Stimulated activated naive CD8-positive, alpha-beta T cell treated with anti-CD3 and anti-CD28 coated beads, Interleukin-15, amount 100 ng/mL, for 72 hours (primary cell): ENCODE measurements at regions not wholly inside any gene's neighbourhood (a gene's known extent, or its start where the extent isn't known, plus 50 kb on each side); places are given as distances from the start of the nearest gene placed in this dataset.
"Not testable (repeated sequence)": the region's sequence is repeated elsewhere in the genome, so short reads cannot be mapped to it uniquely, and the experiment has no call there.

Source experiments
- ATAC-seq: fragments of 150-1000 bp; cut with Tn5 transposase; 2 replicates; pipeline ENCODE4 v1.10.0; 2021; ENCODE audit warnings: mild to moderate bottlenecking, moderate library complexity
- DNase-seq, 2 donors: peaks; one replicate each; pipeline ENCODE4 v3.0.0; 2021 to 2022
- H3K27ac Mint-ChIP-seq, 2 donors: one replicate each; pipeline ENCODE4 v1.8.0; 2022; ENCODE audit warnings: mild to moderate bottlenecking in 2 of 2, mixed read lengths in 2 of 2, moderate library complexity in 2 of 2
- H3K27me3 Mint-ChIP-seq: one replicate; pipeline ENCODE4 v1.8.0; 2022; ENCODE audit warnings: mixed read lengths
- H3K4me1 Mint-ChIP-seq: one replicate; pipeline ENCODE4 v1.8.0; 2022; ENCODE audit warnings: mild to moderate bottlenecking, mixed read lengths
- H3K4me3 Mint-ChIP-seq, 2 donors: one replicate each; pipeline ENCODE4 v1.8.0; 2022; ENCODE audit warnings: mild to moderate bottlenecking in 2 of 2, mixed read lengths in 2 of 2, moderate library complexity in 1 of 2
- H3K9me3 Mint-ChIP-seq, 2 donors: one replicate each; pipeline ENCODE4 v1.8.0; 2022; ENCODE audit warnings: mixed read lengths in 2 of 2

GRCh38 chr4:173475751-173476150, 54.3 kb downstream of the HAND2 start:
- no peak overlapping the region for H3K4me3 Mint-ChIP-seq
- H3K27ac Mint-ChIP-seq, result no peak overlapping the region
- DNase-seq (no peak), ATAC-seq (no peak)
- no peaks in the 10 kb centered on the region for H3K9me3 Mint-ChIP-seq
- no peaks in the 10 kb centered on the region for H3K4me1 Mint-ChIP-seq
- peaks cover 16% of the 10 kb centered on the region for H3K27me3 Mint-ChIP-seq

GRCh38 chr4:173469622-173470021, 60.4 kb downstream of the HAND2 start:
- no peak overlapping the region for H3K27ac Mint-ChIP-seq
- H3K4me1 Mint-ChIP-seq, result no peaks in the 10 kb centered on the region
- no peaks in the 10 kb centered on the region for H3K9me3 Mint-ChIP-seq
- no peak for DNase-seq
- no peak for ATAC-seq
- no peak overlapping the region for H3K4me3 Mint-ChIP-seq
- H3K27me3 Mint-ChIP-seq, result peaks cover 23% of the 10 kb centered on the region

GRCh38 chr4:173468314-173468713, 61.7 kb downstream of the HAND2 start:
- H3K27me3 Mint-ChIP-seq, result peaks cover 19% of the 10 kb centered on the region
- DNase-seq (no peak), ATAC-seq (no peak)
- no peaks in the 10 kb centered on the region for H3K4me1 Mint-ChIP-seq
- no peak overlapping the region for H3K27ac Mint-ChIP-seq
- H3K9me3 Mint-ChIP-seq, result no peaks in the 10 kb centered on the region
- no peak overlapping the region for H3K4me3 Mint-ChIP-seq

GRCh38 chr4:173466101-173466500, 63.9 kb downstream of the HAND2 start:
- Mint-ChIP-seq H3K4me3 (no peak overlapping the region), H3K4me1 (no peaks in the 10 kb centered on the region), H3K27ac (no peak overlapping the region), H3K9me3 (no peaks in the 10 kb centered on the region), H3K27me3 (peaks cover 15% of the 10 kb centered on the region)
- no peak for DNase-seq
- no peak for ATAC-seq

- H3K4me3 Mint-ChIP-seq, result no peak overlapping the region
- H3K27ac Mint-ChIP-seq, result no peak overlapping the region
- no peaks in the 10 kb centered on the region for H3K9me3 Mint-ChIP-seq
- H3K27me3 Mint-ChIP-seq, result peaks cover 7% of the 10 kb centered on the region
- no peaks in the 10 kb centered on the region for H3K4me1 Mint-ChIP-seq
- ATAC-seq, result no peak
- DNase-seq, result no peak
These were observed 65.5 kb downstream of the HAND2 start for GRCh38 chr4:173464481-173464880.

- no peaks in the 10 kb centered on the region for H3K9me3 Mint-ChIP-seq
- H3K4me1 Mint-ChIP-seq, result no peaks in the 10 kb centered on the region
- no peak for DNase-seq
- no peak for ATAC-seq
- H3K27ac Mint-ChIP-seq, result no peak overlapping the region
- peaks cover 7% of the 10 kb centered on the region for H3K27me3 Mint-ChIP-seq
- no peak overlapping the region for H3K4me3 Mint-ChIP-seq
These were observed 64.9 kb upstream of the SCRG1 start for GRCh38 chr4:173463816-173464215.

- Mint-ChIP-seq H3K9me3 (no peaks in the 10 kb centered on the region), H3K4me3 (no peak overlapping the region), H3K4me1 (no peaks in the 10 kb centered on the region), H3K27ac (no peak overlapping the region), H3K27me3 (peaks cover 7% of the 10 kb centered on the region)
- DNase-seq, result no peak
- peak; percentile 50 for ATAC-seq
These were observed 62.3 kb upstream of the SCRG1 start for GRCh38 chr4:173461170-173461569.

- ATAC-seq (no peak), DNase-seq (no peak)
- no peak overlapping the region for H3K4me3 Mint-ChIP-seq
- no peaks in the 10 kb centered on the region for H3K9me3 Mint-ChIP-seq
- no peak overlapping the region for H3K27ac Mint-ChIP-seq
- H3K27me3 Mint-ChIP-seq, result no peaks in the 10 kb centered on the region
- H3K4me1 Mint-ChIP-seq, result no peaks in the 10 kb centered on the region
These were observed 60.9 kb upstream of the SCRG1 start for GRCh38 chr4:173459857-173460256.

- no peaks in the 10 kb centered on the region for H3K4me1 Mint-ChIP-seq
- H3K9me3 Mint-ChIP-seq, result no peaks in the 10 kb centered on the region
- ATAC-seq (no peak), DNase-seq (no peak)
- H3K27ac Mint-ChIP-seq, result peak overlapping the region in 1 of 2 donors; percentile 59
- H3K27me3 Mint-ChIP-seq, result no peaks in the 10 kb centered on the region
- no peak overlapping the region for H3K4me3 Mint-ChIP-seq
These were observed 59.0 kb upstream of the SCRG1 start for GRCh38 chr4:173457893-173458292.

- DNase-seq, ATAC-seq, H3K4me3 Mint-ChIP-seq, H3K27ac Mint-ChIP-seq, H3K9me3 Mint-ChIP-seq, H3K4me1 Mint-ChIP-seq, H3K27me3 Mint-ChIP-seq: not testable (repeated sequence)
These were observed 52.5 kb upstream of the SCRG1 start for GRCh38 chr4:173451435-173451834.

GRCh38 chr4:173450281-173450680, 51.4 kb upstream of the SCRG1 start:
- no peak overlapping the region for H3K4me3 Mint-ChIP-seq
- ATAC-seq (no peak), DNase-seq (no peak)
- H3K27ac Mint-ChIP-seq, result no peak overlapping the region
- H3K27me3 Mint-ChIP-seq, result no peaks in the 10 kb centered on the region
- no peaks in the 10 kb centered on the region for H3K9me3 Mint-ChIP-seq
- H3K4me1 Mint-ChIP-seq, result no peaks in the 10 kb centered on the region

- H3K27ac Mint-ChIP-seq, result no peak overlapping the region
- no peaks in the 10 kb centered on the region for H3K9me3 Mint-ChIP-seq
- H3K27me3 Mint-ChIP-seq, result no peaks in the 10 kb centered on the region
- DNase-seq (no peak), ATAC-seq (no peak)
- no peak overlapping the region for H3K4me3 Mint-ChIP-seq
- no peaks in the 10 kb centered on the region for H3K4me1 Mint-ChIP-seq
These were observed 50.4 kb upstream of the SCRG1 start for GRCh38 chr4:173449380-173449717.

- peaks cover 0 to 2% of the 10 kb centered on the region in 2 donors for H3K9me3 Mint-ChIP-seq
- DNase-seq (no peak), ATAC-seq (no peak)
- H3K27me3 Mint-ChIP-seq, result no peaks in the 10 kb centered on the region
- no peak overlapping the region for H3K4me3 Mint-ChIP-seq
- H3K27ac Mint-ChIP-seq, result no peak overlapping the region
- H3K4me1 Mint-ChIP-seq, result no peaks in the 10 kb centered on the region
These were observed 49.9 kb upstream of the SCRG1 start for GRCh38 chr4:173448608-173449379.
